GM12878 (cell line): ENCODE measurements at regions not wholly inside any gene's neighbourhood (a gene's known extent, or its start where the extent isn't known, plus 50 kb on each side); places are given as distances from the start of the nearest gene placed in this dataset.

Experiments
- CREB1 ChIP-seq: IDR thresholded peaks from 2 replicates; pipeline ENCODE4 v1.6.1; 2012; ENCODE audit warnings: low read depth, mild to moderate bottlenecking, inconsistent platforms
- EED ChIP-seq: sonication (generic); IDR thresholded peaks from 2 replicates; pipeline ENCODE4 v1.6.1; 2016; ENCODE audit warnings: antibody characterized with exemption, low read depth
- PRDM15 ChIP-seq: fragments of 450-650 bp; formaldehyde crosslinking; IDR thresholded peaks from 2 replicates; pipeline ENCODE4 v1.4.0; 2020; ENCODE audit warnings: mild to moderate bottlenecking, moderate library complexity
- TF ChIP-seq, protein P1 (sequence below): fragments of 450-650 bp; formaldehyde crosslinking; IDR thresholded peaks from 2 replicates; pipeline ENCODE4 v1.5.0; 2022; ENCODE audit warnings: mild to moderate bottlenecking, missing genetic modification characterization
- TF ChIP-seq, protein P2 (sequence below): fragments of 450-650 bp; IDR thresholded peaks from 2 replicates; pipeline ENCODE4 v1.6.1; 2016; ENCODE audit warnings: mild to moderate bottlenecking, moderate library complexity, borderline replicate concordance

DNA sequence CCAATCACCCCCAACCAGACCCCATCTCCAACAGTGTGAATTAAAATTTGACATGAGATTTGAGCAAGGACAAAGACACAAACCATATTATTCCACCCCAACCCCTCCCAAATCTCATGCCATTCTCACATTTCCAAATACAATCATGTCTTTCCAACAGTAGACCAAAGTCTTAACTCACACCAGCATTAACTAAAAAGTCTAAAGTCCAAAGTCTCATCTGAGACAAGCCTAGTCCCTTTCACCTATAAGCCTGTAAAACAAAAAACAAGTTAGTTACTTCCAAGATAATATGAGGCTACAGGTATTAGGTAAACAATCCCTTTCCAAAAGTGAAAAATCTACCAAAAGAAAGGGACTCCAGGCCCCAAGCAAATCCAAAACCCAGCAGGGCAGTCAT lies 140.6 kb upstream of the NR4A3 start (continued):
- TF ChIP-seq, protein P1, sequence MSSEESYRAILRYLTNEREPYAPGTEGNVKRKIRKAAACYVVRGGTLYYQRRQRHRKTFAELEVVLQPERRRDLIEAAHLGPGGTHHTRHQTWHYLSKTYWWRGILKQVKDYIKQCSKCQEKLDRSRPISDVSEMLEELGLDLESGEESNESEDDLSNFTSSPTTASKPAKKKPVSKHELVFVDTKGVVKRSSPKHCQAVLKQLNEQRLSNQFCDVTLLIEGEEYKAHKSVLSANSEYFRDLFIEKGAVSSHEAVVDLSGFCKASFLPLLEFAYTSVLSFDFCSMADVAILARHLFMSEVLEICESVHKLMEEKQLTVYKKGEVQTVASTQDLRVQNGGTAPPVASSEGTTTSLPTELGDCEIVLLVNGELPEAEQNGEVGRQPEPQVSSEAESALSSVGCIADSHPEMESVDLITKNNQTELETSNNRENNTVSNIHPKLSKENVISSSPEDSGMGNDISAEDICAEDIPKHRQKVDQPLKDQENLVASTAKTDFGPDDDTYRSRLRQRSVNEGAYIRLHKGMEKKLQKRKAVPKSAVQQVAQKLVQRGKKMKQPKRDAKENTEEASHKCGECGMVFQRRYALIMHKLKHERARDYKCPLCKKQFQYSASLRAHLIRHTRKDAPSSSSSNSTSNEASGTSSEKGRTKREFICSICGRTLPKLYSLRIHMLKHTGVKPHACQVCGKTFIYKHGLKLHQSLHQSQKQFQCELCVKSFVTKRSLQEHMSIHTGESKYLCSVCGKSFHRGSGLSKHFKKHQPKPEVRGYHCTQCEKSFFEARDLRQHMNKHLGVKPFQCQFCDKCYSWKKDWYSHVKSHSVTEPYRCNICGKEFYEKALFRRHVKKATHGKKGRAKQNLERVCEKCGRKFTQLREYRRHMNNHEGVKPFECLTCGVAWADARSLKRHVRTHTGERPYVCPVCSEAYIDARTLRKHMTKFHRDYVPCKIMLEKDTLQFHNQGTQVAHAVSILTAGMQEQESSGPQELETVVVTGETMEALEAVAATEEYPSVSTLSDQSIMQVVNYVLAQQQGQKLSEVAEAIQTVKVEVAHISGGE (CRISPR knock-in tag): no peak
- TF ChIP-seq PRDM15 (CRISPR knock-in tag): no peak
- TF ChIP-seq, protein P2, sequence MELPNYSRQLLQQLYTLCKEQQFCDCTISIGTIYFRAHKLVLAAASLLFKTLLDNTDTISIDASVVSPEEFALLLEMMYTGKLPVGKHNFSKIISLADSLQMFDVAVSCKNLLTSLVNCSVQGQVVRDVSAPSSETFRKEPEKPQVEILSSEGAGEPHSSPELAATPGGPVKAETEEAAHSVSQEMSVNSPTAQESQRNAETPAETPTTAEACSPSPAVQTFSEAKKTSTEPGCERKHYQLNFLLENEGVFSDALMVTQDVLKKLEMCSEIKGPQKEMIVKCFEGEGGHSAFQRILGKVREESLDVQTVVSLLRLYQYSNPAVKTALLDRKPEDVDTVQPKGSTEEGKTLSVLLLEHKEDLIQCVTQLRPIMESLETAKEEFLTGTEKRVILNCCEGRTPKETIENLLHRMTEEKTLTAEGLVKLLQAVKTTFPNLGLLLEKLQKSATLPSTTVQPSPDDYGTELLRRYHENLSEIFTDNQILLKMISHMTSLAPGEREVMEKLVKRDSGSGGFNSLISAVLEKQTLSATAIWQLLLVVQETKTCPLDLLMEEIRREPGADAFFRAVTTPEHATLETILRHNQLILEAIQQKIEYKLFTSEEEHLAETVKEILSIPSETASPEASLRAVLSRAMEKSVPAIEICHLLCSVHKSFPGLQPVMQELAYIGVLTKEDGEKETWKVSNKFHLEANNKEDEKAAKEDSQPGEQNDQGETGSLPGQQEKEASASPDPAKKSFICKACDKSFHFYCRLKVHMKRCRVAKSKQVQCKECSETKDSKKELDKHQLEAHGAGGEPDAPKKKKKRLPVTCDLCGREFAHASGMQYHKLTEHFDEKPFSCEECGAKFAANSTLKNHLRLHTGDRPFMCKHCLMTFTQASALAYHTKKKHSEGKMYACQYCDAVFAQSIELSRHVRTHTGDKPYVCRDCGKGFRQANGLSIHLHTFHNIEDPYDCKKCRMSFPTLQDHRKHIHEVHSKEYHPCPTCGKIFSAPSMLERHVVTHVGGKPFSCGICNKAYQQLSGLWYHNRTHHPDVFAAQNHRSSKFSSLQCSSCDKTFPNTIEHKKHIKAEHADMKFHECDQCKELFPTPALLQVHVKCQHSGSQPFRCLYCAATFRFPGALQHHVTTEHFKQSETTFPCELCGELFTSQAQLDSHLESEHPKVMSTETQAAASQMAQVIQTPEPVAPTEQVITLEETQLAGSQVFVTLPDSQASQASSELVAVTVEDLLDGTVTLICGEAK: no peak
- TF ChIP-seq EED: no peak
- TF ChIP-seq CREB1: no peak
